K562 (cell line): ENCODE measurements at regions not wholly inside any gene's neighbourhood (a gene's known extent, or its start where the extent isn't known, plus 50 kb on each side); places are given as distances from the start of the nearest gene placed in this dataset.
A peak's percentile ranks its signal among the peaks of the same experiment; 100 is the strongest.

ENCODE experiments used
- ATAC-seq: fragments of 200-7000 bp; cut with Tn5 transposase; 3 replicates; pipeline ENCODE4 v1.9.1; 2020; ENCODE audit warnings: moderate library complexity
- BruUV-seq: library from RNA; stranded (reverse); fragments of 400-500 nt; replicated peaks from 2 replicates; lab custom pipeline; 2021; lab: Mats Ljungman, UMichigan
- CTCF ChIA-PET: fragments of 300-600 bp; formaldehyde crosslinking; extraction: SDS; loops from one replicate; lab custom pipeline; 2021; ENCODE audit warnings: low intra/inter-chr PET ratio; lab: Yijun Ruan, JAX
- POLR2A ChIA-PET: fragments of 300-600, 350-650 bp; sonication (Branson Sonifier 250); formaldehyde crosslinking; extraction: SDS; loops from one replicate; lab custom pipeline; 2021; ENCODE audit warnings: antibody characterized with exemption, inconsistent platforms; lab: Yijun Ruan, JAX
- DNase-seq, 4 experiments: peaks; one replicate each; pipeline versions ENCODE4 v3.0.0 to v3.0.0-alpha.2; 2011 to 2018; ENCODE audit warnings: low spot score in 3 of 4, mixed read lengths in 3 of 4; ENCODE audit errors: extremely low read depth in 1 of 4
- FAIRE-seq: peaks from 2 replicates; lab custom pipeline; 2011; peaks lifted over from hg19 to GRCh38; lab: Jason Lieb, UNC
- H2AFZ ChIP-seq: 2 replicates; pipeline ENCODE4 v1.6.0; 2011; ENCODE audit warnings: low read depth, low read length, control low read depth, inconsistent platforms
- H3K27ac ChIP-seq: fragments of 200-600 bp; 3 replicates; pipeline ENCODE4 v1.8.0; 2011; ENCODE audit warnings: low read depth, mild to moderate bottlenecking, control low read depth, inconsistent platforms, low read length, moderate library complexity, mixed read lengths; ENCODE audit errors: extremely low read depth
- H3K27me3 ChIP-seq, 2 experiments: fragments of 300-600 bp in 1 of 2; 2 replicates in 1 of 2; 3 replicates in 1 of 2; pipeline versions ENCODE4 v1.6.0 to v1.8.0; 2011; ENCODE audit warnings: inconsistent platforms in 2 of 2, low read length in 2 of 2, mild to moderate bottlenecking in 1 of 2, mixed read lengths in 1 of 2, moderate library complexity in 1 of 2; ENCODE audit not compliant: control insufficient read depth in 2 of 2, insufficient read depth in 2 of 2
- H3K36me3 ChIP-seq: fragments of 300-600 bp; 3 replicates; pipeline ENCODE4 v1.8.0; 2011; ENCODE audit warnings: mild to moderate bottlenecking, low read length, inconsistent platforms; ENCODE audit not compliant: control insufficient read depth, insufficient read depth
- H3K4me1 ChIP-seq, 2 experiments: fragments of 200-600 bp in 1 of 2; replicated peaks in 1 of 2; 2 replicates in 1 of 2; 3 replicates in 1 of 2; pipeline versions ENCODE4 v1.5.1 to v1.8.0; 2011; ENCODE audit warnings: inconsistent platforms in 2 of 2, low read length in 2 of 2, mild to moderate bottlenecking in 1 of 2, mixed read lengths in 1 of 2, moderate library complexity in 1 of 2; ENCODE audit not compliant: control insufficient read depth in 2 of 2, insufficient read depth in 2 of 2
- H3K4me2 ChIP-seq: 2 replicates; pipeline ENCODE4 v1.6.1; 2011; ENCODE audit warnings: low read length, control low read depth, inconsistent platforms, mixed read lengths; ENCODE audit not compliant: insufficient read depth
- H3K4me3 ChIP-seq: fragments of 200-600 bp; sonication (generic), shearing (Covaris generic); 2 replicates; pipeline ENCODE4 v1.5.1; 2016; ENCODE audit warnings: control low read depth, inconsistent platforms
- H3K79me2 ChIP-seq: fragments of 200-600 bp; 3 replicates; pipeline ENCODE4 v1.8.0; 2011; ENCODE audit warnings: low read length, inconsistent platforms; ENCODE audit not compliant: control insufficient read depth, insufficient read depth
- H3K9ac ChIP-seq, 2 experiments: 2 replicates each; pipeline versions ENCODE4 v1.6.0 to v1.6.1; 2011; ENCODE audit warnings: low read depth in 2 of 2, low read length in 2 of 2, control low read depth in 1 of 2, inconsistent platforms in 1 of 2, mild to moderate bottlenecking in 1 of 2, mixed read lengths in 1 of 2; ENCODE audit not compliant: insufficient read depth in 1 of 2
- H3K9me1 ChIP-seq: one replicate; pipeline ENCODE4 v1.6.0; 2011; ENCODE audit warnings: inconsistent platforms, mild to moderate bottlenecking, low read length, moderate library complexity; ENCODE audit not compliant: control insufficient read depth, insufficient read depth
- H3K9me3 ChIP-seq: replicated peaks from 2 replicates; pipeline ENCODE4 v1.5.1; 2011; ENCODE audit warnings: low read depth, low read length, inconsistent platforms; ENCODE audit not compliant: control insufficient read depth, insufficient read depth
- H4K20me1 ChIP-seq: replicated peaks from 2 replicates; pipeline ENCODE4 v1.6.1; 2011; ENCODE audit warnings: low read length, inconsistent platforms, mixed read lengths; ENCODE audit not compliant: control insufficient read depth, insufficient read depth
- ADNP ChIP-seq: fragments of 200-800 bp; sonication (Bioruptor generic); IDR thresholded peaks from 2 replicates; pipeline ENCODE4 v1.6.1; 2016; ENCODE audit warnings: missing genetic modification characterization, missing compliant biosample characterization
- ARID1B ChIP-seq: fragments of 450-650 bp; IDR thresholded peaks from 2 replicates; pipeline ENCODE4 v1.6.1; 2016; ENCODE audit warnings: antibody characterized with exemption, mild to moderate bottlenecking, inconsistent platforms
- BACH1 ChIP-seq: fragments of 200-800 bp; sonication (Bioruptor generic); IDR thresholded peaks from 2 replicates; pipeline ENCODE4 v1.6.1; 2016; ENCODE audit warnings: missing genetic modification characterization, missing compliant biosample characterization
- MTA3 ChIP-seq: fragments of 450-650 bp; formaldehyde crosslinking; IDR thresholded peaks from 2 replicates; pipeline ENCODE4 v1.6.1; 2017; ENCODE audit warnings: mild to moderate bottlenecking, borderline replicate concordance
- PML ChIP-seq: IDR thresholded peaks from 2 replicates; pipeline ENCODE4 v1.6.1; 2012; ENCODE audit warnings: low read length, inconsistent platforms
- POLR2A ChIP-seq: fragments of 450-650 bp; conservative IDR thresholded peaks from 2 replicates; pipeline ENCODE4 v1.6.1; 2016
- POLR2AphosphoS5 ChIP-seq: IDR thresholded peaks from 2 replicates; pipeline ENCODE4 v1.6.1; 2011; ENCODE audit warnings: mild to moderate bottlenecking, low read depth, low read length, moderate library complexity; ENCODE audit not compliant: control insufficient read depth, insufficient read depth
- PURB ChIP-seq: sonication (generic); formaldehyde crosslinking; IDR thresholded peaks from 2 replicates; pipeline ENCODE4 v1.9.0; 2021; ENCODE audit warnings: low read depth, mild to moderate bottlenecking, missing genetic modification reagents
- TBP ChIP-seq: optimal IDR thresholded peaks from 2 replicates; pipeline ENCODE3; 2011; ENCODE audit warnings: low read depth, low read length, improper control_type of control experiment
- TEAD4 ChIP-seq, 2 experiments: sonication (generic) in 1 of 2; formaldehyde crosslinking in 1 of 2; IDR thresholded peaks; 2 replicates each; pipeline versions ENCODE4 v1.6.1 to v1.8.0; 2012 to 2022; ENCODE audit warnings: borderline replicate concordance in 1 of 2, inconsistent platforms in 1 of 2, low read length in 1 of 2, mild to moderate bottlenecking in 1 of 2, missing genetic modification reagents in 1 of 2
- ZNF3 ChIP-seq: fragments of 250-450 bp; sonication (Bioruptor Pico); IDR thresholded peaks from 2 replicates; pipeline ENCODE4 v1.5.0; 2021; ENCODE audit warnings: mild to moderate bottlenecking, moderate library complexity
- ZNF561 ChIP-seq: fragments of 450-650 bp; formaldehyde crosslinking; conservative IDR thresholded peaks from 2 replicates; pipeline ENCODE4 v1.4.0; 2020; ENCODE audit warnings: mild to moderate bottlenecking, moderate library complexity
- WGBS: fragments of 100-300 bp; shearing (Covaris generic); methylation state at CpG from one replicate; pipeline ENCODE4 v1.1.6; 2016; ENCODE audit warnings: low coverage, mixed read lengths; ENCODE audit not compliant: insufficient coverage; ENCODE audit errors: missing lambda C conversion rate; 5-methylcytosine and 5-hydroxymethylcytosine counted together
- in situ Hi-C: fragments of 300-500 bp; cut with MboI; formaldehyde crosslinking; loops from 4 replicates; pipeline ENCODE4 v1.15.0; 2018; ENCODE audit warnings: inconsistent platforms, mixed read lengths
- intact Hi-C: fragments of 100-400 bp; cut with micrococcal nuclease; formaldehyde crosslinking; loops from 2 replicates; pipeline ENCODE4 v1.14.2; 2022
- TF ChIP-seq, protein P1 (sequence below), 3 experiments: fragments of 200-800 bp in 1 of 3; sonication (Bioruptor generic) in 1 of 3; sonication (generic) in 1 of 3; formaldehyde crosslinking in 1 of 3; IDR thresholded peaks; 2 replicates each; pipeline versions ENCODE4 v1.6.1 to v1.8.0; 2016 to 2022; ENCODE audit warnings: mild to moderate bottlenecking in 2 of 3, missing compliant biosample characterization in 2 of 3, missing genetic modification characterization in 2 of 3, missing genetic modification reagents in 1 of 3
- TF ChIP-seq, protein P2 (sequence below): sonication (generic); IDR thresholded peaks from 2 replicates; pipeline ENCODE4 v1.6.1; 2016
- TF ChIP-seq, protein P3 (sequence below): fragments of 250-450 bp; sonication (Bioruptor Pico); IDR thresholded peaks from 2 replicates; pipeline ENCODE4 v1.8.0; 2021; ENCODE audit warnings: moderate library complexity, mild to moderate bottlenecking, inconsistent platforms
- TF ChIP-seq, protein P4 (sequence below): fragments of 450-650 bp; IDR thresholded peaks from 2 replicates; pipeline ENCODE4 v1.6.1; 2018; ENCODE audit warnings: mild to moderate bottlenecking, low read depth; ENCODE audit not compliant: partially characterized antibody

DNA sequence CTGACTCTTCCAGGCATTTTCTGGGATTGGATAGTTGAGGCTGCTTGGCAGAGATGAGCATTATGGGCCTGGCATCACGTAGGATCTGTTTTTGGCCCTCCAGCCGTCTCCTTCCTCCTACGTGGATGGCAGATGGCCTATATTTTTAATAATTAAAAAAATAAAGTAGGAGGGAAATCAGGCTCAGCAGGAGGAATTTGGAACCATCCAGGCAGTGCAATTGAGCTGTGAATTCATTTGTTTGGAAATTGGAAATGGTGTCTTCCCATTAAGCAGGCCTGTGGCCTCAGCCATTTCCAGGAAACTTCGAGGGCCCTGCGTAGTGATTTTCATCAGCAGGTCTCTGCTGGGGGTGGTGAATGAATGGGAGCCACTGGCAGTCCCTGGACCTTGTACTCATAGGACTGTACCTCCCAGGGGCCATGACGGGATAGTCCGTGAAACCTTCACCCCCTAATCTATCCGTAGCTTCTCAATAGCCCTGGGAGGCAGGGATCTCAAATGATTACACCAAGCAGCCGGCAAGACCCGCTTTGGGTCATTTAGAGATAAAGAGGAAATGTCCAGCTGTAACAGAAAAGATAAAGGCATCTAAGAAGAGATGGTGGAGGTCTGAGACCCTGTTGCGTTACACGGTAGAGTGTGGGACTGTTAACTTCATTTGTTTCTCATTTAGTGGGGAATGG lies 73.1 kb upstream of the TNP1 start (continued):
- TF ChIP-seq PURB (CRISPR knock-in tag) (no peak), ZNF561 (no peak), BACH1 (tag) (no peak), ZNF3 (no peak), ADNP (tag) (no peak), MTA3 (no peak), TEAD4 (IDR thresholded peaks at IDR 0.05; ENCODE audit: low read length) (peak; percentile 72), TEAD4 (CRISPR knock-in tag; IDR thresholded peaks at IDR 0.05; ENCODE audit: borderline replicate concordance) (no peak)
- TF ChIP-seq, protein P1, sequence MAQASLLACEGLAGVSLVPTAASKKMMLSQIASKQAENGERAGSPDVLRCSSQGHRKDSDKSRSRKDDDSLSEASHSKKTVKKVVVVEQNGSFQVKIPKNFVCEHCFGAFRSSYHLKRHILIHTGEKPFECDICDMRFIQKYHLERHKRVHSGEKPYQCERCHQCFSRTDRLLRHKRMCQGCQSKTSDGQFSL (CRISPR knock-in tag; IDR thresholded peaks at IDR 0.05) = no peak
- TF ChIP-seq, protein P1 (tag; IDR thresholded peaks at IDR 0.05) = no peak

DNA sequence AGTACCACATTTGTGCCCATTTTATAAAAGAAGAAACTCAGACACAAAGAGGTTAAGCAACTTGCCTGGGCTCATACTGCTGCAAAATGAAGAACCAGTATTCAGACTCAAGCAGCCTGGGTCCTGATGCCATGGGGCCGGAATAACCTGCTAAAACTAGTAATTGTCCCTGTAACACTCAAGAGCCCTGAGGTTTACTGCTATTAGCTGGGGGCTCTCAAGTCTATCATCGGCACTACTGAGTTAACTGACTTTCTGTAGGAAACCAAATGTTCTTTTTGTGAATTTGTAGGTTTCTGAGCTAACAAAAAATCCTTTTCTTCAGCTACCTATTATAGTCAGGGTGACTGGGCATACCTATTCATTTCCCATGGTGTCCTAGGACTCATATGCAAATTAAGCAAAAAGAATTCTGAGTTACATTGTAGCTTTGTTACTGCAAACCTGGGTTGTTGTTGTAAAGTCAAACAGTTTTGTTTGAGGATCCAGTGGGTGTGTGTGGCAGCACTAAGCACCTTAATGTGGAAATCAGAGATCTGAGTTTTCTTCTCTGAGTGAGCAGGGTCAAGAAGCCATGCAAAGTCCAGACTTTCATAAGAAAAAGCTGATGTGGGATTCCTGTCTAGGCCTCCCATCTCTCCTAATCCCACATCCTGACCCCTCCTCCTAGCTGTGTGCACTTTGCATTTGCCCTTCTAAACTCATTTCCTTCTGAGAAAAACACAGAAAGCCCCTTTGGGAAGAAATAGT lies 72.4 kb upstream of the TNP1 start:
- H4K20me1 ChIP-seq = no peaks in the 10 kb centered on the region
- CTCF ChIA-PET = no interaction called here
- 64% methylated on average over 2 of the region's 2 CpGs for WGBS
- H3K27me3 ChIP-seq = peaks cover 0 to 3% of the 10 kb centered on the region in 2 experiments; a peak in 1 of 5 replicates
- H2AFZ ChIP-seq = no peak overlapping the region
- H3K4me1 ChIP-seq = peaks cover 8 to 25% of the 10 kb centered on the region in 2 experiments
- no peaks in the 10 kb centered on the region for H3K9me3 ChIP-seq
- H3K27ac ChIP-seq = no peak overlapping the region
- H3K9ac ChIP-seq = no peak overlapping the region
- no peaks in the 10 kb centered on the region for H3K36me3 ChIP-seq
- in situ Hi-C loops (no loop called here), intact Hi-C loops (no loop called here)
- H3K4me3 ChIP-seq = no peak overlapping the region
- POLR2A ChIA-PET = no interaction called here
- DNase-seq (no peak), ATAC-seq (no peak), FAIRE-seq (no peak)
- H3K4me2 ChIP-seq = no peak overlapping the region
- no peaks in the 10 kb centered on the region for H3K9me1 ChIP-seq
- H3K79me2 ChIP-seq = no peaks in the 10 kb centered on the region
- no TSS peak for BruUV-seq
- TF ChIP-seq, protein P2, sequence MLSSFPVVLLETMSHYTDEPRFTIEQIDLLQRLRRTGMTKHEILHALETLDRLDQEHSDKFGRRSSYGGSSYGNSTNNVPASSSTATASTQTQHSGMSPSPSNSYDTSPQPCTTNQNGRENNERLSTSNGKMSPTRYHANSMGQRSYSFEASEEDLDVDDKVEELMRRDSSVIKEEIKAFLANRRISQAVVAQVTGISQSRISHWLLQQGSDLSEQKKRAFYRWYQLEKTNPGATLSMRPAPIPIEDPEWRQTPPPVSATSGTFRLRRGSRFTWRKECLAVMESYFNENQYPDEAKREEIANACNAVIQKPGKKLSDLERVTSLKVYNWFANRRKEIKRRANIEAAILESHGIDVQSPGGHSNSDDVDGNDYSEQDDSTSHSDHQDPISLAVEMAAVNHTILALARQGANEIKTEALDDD = peak; percentile 50; the same call in 1 of the 2 replicates
- TF ChIP-seq PML = peak; percentile 72
- TF ChIP-seq, protein P3, sequence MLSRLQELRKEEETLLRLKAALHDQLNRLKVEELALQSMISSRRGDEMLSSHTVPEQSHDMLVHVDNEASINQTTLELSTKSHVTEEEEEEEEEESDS (CRISPR knock-in tag) = peak; percentile 57; the same call in 1 of the 2 replicates
- peak; percentile 67 for TF ChIP-seq TBP
- peak; percentile 69 for TF ChIP-seq POLR2A
- TF ChIP-seq TEAD4 (IDR thresholded peaks at IDR 0.05; ENCODE audit: low read length) = 0 out of 2 replicates have a peak, but pooled peaks have one; percentile 7
- TF ChIP-seq TEAD4 (CRISPR knock-in tag; IDR thresholded peaks at IDR 0.05; ENCODE audit: borderline replicate concordance) = no peak
- TF ChIP-seq ARID1B = no peak
- TF ChIP-seq, protein P4, sequence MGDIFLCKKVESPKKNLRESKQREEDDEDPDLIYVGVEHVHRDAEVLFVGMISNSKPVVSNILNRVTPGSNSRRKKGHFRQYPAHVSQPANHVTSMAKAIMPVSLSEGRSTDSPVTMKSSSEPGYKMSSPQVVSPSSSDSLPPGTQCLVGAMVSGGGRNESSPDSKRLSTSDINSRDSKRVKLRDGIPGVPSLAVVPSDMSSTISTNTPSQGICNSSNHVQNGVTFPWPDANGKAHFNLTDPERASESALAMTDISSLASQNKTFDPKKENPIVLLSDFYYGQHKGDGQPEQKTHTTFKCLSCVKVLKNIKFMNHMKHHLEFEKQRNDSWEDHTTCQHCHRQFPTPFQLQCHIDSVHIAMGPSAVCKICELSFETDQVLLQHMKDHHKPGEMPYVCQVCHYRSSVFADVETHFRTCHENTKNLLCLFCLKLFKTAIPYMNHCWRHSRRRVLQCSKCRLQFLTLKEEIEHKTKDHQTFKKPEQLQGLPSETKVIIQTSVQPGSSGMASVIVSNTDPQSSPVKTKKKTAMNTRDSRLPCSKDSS = no peak
- peak; percentile 53; the same call in 1 of the 2 replicates for TF ChIP-seq POLR2AphosphoS5
